ENCODE measurements at regions not wholly inside any gene's neighbourhood (a gene's known extent, or its start where the extent isn't known, plus 50 kb on each side); places are given as distances from the start of the nearest gene placed in this dataset.
"Not testable (repeated sequence)": the region's sequence is repeated elsewhere in the genome, so short reads cannot be mapped to it uniquely, and the experiment has no call there.

DNA sequence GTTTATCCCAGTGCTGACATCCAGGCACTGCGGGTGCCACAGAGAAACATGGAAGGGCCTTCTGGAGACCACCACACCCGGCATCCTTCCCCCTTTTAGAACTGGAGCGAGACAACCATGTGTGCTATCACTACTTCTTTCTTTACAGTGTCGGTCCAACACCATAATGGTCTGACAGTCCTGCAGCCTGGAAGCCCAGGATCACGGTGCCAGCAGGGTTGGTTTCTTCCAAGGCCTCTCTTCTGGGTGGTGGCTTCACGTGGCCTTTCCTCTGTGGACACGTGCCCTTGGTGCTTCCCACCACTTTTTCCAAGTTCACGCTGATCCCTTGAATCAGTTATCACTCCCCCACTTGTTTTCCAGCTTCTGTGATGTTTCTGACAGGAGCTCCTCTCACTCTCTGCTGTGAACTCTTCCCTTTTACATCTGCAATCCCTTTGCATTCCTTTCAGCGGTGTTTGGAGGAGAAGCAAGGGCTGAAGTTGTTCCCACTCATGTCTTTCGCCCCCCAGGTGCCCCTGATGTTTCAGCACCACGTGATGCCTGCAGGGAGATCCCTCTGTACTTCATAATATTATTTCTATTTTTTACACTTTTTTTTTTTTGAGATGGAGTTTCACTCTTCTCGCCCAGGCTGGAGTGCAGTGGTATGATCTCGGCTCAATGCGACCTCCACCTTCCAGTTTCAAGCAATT lies 1067.0 kb downstream of the RPIA start:
- TF ChIP-seq POLR2A (IDR thresholded peaks at IDR 0.05; ENCODE audit: low read length); GATA1 (IDR thresholded peaks at IDR 0.05; ENCODE audit: low read depth, low read length): not testable (repeated sequence)
